SK-N-SH (cell line): ENCODE measurements at regions not wholly inside any gene's neighbourhood (a gene's known extent, or its start where the extent isn't known, plus 50 kb on each side); places are given as distances from the start of the nearest gene placed in this dataset.

Experiments used
- CTCF ChIA-PET: fragments of 300-600, 350-600 bp; formaldehyde crosslinking; extraction: SDS; loops from one replicate; lab custom pipeline; 2021; lab: Yijun Ruan, JAX
- POLR2A ChIA-PET: fragments of 350-600 bp; sonication (Branson Sonifier 250); formaldehyde crosslinking; extraction: SDS; loops from one replicate; lab custom pipeline; 2020; ENCODE audit warnings: antibody characterized with exemption, inconsistent platforms; lab: Yijun Ruan, JAX
- DNase-seq: peaks from one replicate; pipeline ENCODE4 v3.0.0; 2012
- H2AFZ ChIP-seq: fragments of 200-600 bp; sonication (generic); 2 replicates; pipeline ENCODE4 v1.8.1; 2016; ENCODE audit warnings: antibody characterized with exemption, mild to moderate bottlenecking, low read depth
- H3F3A ChIP-seq: fragments of 200-600 bp; sonication (generic); replicated peaks from 2 replicates; pipeline ENCODE3; 2016; ENCODE audit warnings: antibody characterized with exemption, mild to moderate bottlenecking; ENCODE audit not compliant: insufficient read depth
- H3K27ac ChIP-seq, 2 experiments: fragments of 200-500 bp in 1 of 2; fragments of 200-600 bp in 1 of 2; sonication (Bioruptor generic) in 1 of 2; sonication (generic), shearing (Covaris generic) in 1 of 2; 2 replicates each; pipeline versions ENCODE4 v1.5.1 to v1.6.1; 2014 to 2016; ENCODE audit warnings: low read depth in 2 of 2, inconsistent platforms in 1 of 2, low read length in 1 of 2, mild to moderate bottlenecking in 1 of 2, mixed read lengths in 1 of 2
- H3K27me3 ChIP-seq: fragments of 200-600 bp; sonication (generic), shearing (Covaris generic); 2 replicates; pipeline ENCODE4 v1.6.1; 2016; ENCODE audit warnings: mixed run types; ENCODE audit not compliant: insufficient read depth
- H3K36me3 ChIP-seq, 2 experiments: fragments of 200-500 bp in 1 of 2; fragments of 200-600 bp in 1 of 2; sonication (Bioruptor generic) in 1 of 2; sonication (generic) in 1 of 2; replicated peaks in 1 of 2; 2 replicates each; pipeline versions ENCODE3 to v1.5.1; 2014 to 2016; ENCODE audit warnings: low read length in 1 of 2, mild to moderate bottlenecking in 1 of 2; ENCODE audit not compliant: insufficient read depth in 2 of 2, control insufficient read depth in 1 of 2
- H3K4me1 ChIP-seq, 2 experiments: fragments of 200-500 bp in 1 of 2; fragments of 200-600 bp in 1 of 2; sonication (Bioruptor generic) in 1 of 2; sonication (generic), shearing (Covaris generic) in 1 of 2; 2 replicates each; pipeline versions ENCODE4 v1.5.1 to v1.6.1; 2014 to 2016; ENCODE audit warnings: low read depth in 1 of 2, low read length in 1 of 2, mixed run types in 1 of 2; ENCODE audit not compliant: insufficient read depth in 2 of 2, control insufficient read depth in 1 of 2
- H3K4me2 ChIP-seq: fragments of 200-600 bp; sonication (generic), shearing (Covaris generic); 2 replicates; pipeline ENCODE4 v1.6.1; 2017; ENCODE audit warnings: mixed run types
- H3K4me3 ChIP-seq, 2 experiments: fragments of 200-500 bp in 1 of 2; fragments of 200-600 bp in 1 of 2; sonication (Bioruptor generic) in 1 of 2; sonication (generic), shearing (Covaris generic) in 1 of 2; 2 replicates each; pipeline versions ENCODE4 v1.5.1 to v1.8.1; 2014 to 2016; ENCODE audit warnings: low read depth in 2 of 2, inconsistent platforms in 1 of 2, low read length in 1 of 2, mild to moderate bottlenecking in 1 of 2, mixed read lengths in 1 of 2, moderate library complexity in 1 of 2
- H3K79me2 ChIP-seq: fragments of 200-600 bp; sonication (generic); 2 replicates; pipeline ENCODE4 v1.8.1; 2017; ENCODE audit warnings: mild to moderate bottlenecking; ENCODE audit not compliant: insufficient read depth
- H3K9ac ChIP-seq: fragments of 200-600 bp; sonication (generic); 2 replicates; pipeline ENCODE4 v1.6.1; 2017; ENCODE audit warnings: mixed run types
- H3K9me2 ChIP-seq: fragments of 200-600 bp; sonication (generic); 2 replicates; pipeline ENCODE4 v1.6.1; 2017; ENCODE audit warnings: mixed run types
- H3K9me3 ChIP-seq: fragments of 200-600 bp; sonication (generic); 2 replicates; pipeline ENCODE4 v1.6.1; 2017; ENCODE audit warnings: mixed run types, mild to moderate bottlenecking, moderate library complexity
- H4K20me1 ChIP-seq: fragments of 200-600 bp; sonication (generic); 2 replicates; pipeline ENCODE4 v1.6.1; 2017; ENCODE audit warnings: mild to moderate bottlenecking, mixed run types; ENCODE audit not compliant: insufficient read depth
- EZH2phosphoT487 ChIP-seq: fragments of 200-600 bp; sonication (generic); IDR thresholded peaks from 2 replicates; pipeline ENCODE4 v1.6.1; 2017; ENCODE audit warnings: low read depth, mixed run types, mild to moderate bottlenecking, antibody characterized with exemption, moderate library complexity, borderline replicate concordance
- FOSL2 ChIP-seq: IDR thresholded peaks from 2 replicates; pipeline ENCODE4 v1.4.0; 2012; ENCODE audit warnings: low read depth, mild to moderate bottlenecking, moderate library complexity, borderline replicate concordance
- FOXJ3 ChIP-seq: sonication (generic); formaldehyde crosslinking; IDR thresholded peaks from 2 replicates; pipeline ENCODE4 v1.5.1; 2020; ENCODE audit warnings: mild to moderate bottlenecking, missing genetic modification reagents
- MAX ChIP-seq: IDR thresholded peaks from 2 replicates; pipeline ENCODE4 v1.4.0; 2012; ENCODE audit warnings: low read depth
- MEF2A ChIP-seq: IDR thresholded peaks from 2 replicates; pipeline ENCODE4 v1.4.0; 2012; ENCODE audit warnings: low read depth, borderline replicate concordance
- MXI1 ChIP-seq: IDR thresholded peaks from 2 replicates; pipeline ENCODE4 v1.6.1; 2012; ENCODE audit warnings: mild to moderate bottlenecking, low read depth, low read length, improper control_type of control experiment
- NFIC ChIP-seq: IDR thresholded peaks from 2 replicates; pipeline ENCODE4 v1.4.0; 2012; ENCODE audit warnings: borderline replicate concordance
- RAD21 ChIP-seq: IDR thresholded peaks from 2 replicates; pipeline ENCODE4 v1.6.1; 2012; ENCODE audit warnings: mild to moderate bottlenecking, low read length
- RCOR1 ChIP-seq: fragments of 150-350 bp; IDR thresholded peaks from 2 replicates; pipeline ENCODE4 v1.6.1; 2017; ENCODE audit warnings: antibody characterized with exemption, low read length
- RFX5 ChIP-seq: IDR thresholded peaks from 2 replicates; pipeline ENCODE4 v1.6.1; 2012; ENCODE audit warnings: mild to moderate bottlenecking, improper control_type of control experiment, low read length
- USF1 ChIP-seq: IDR thresholded peaks from 2 replicates; pipeline ENCODE4 v1.4.0; 2012; ENCODE audit warnings: low read depth, borderline replicate concordance
- YY1 ChIP-seq: IDR thresholded peaks from 2 replicates; pipeline ENCODE4 v1.4.0; 2012; ENCODE audit warnings: low read depth, mild to moderate bottlenecking
- WGBS: methylation state at CpG from one replicate; pipeline ENCODE4 v1.1.6; 2017; ENCODE audit warnings: low lambda C conversion rate; 5-methylcytosine and 5-hydroxymethylcytosine counted together

GRCh38 chr13:82076496-82076895, 1735.6 kb upstream of the SPRY2 start (continued):
- TF ChIP-seq RCOR1 (no peak), MEF2A (no peak), YY1 (no peak), RFX5 (no peak)
- TF ChIP-seq, all 33 proteins: peak for 0

- H3K9ac ChIP-seq = no peak overlapping the region
- no peak overlapping the region for H2AFZ ChIP-seq
- ChIA-PET POLR2A (no interaction called here), CTCF (no interaction called here)
- no peak for DNase-seq
- no peaks in the 10 kb centered on the region for H4K20me1 ChIP-seq
- no peaks in the 10 kb centered on the region for H3K36me3 ChIP-seq
- H3K9me2 ChIP-seq = no peaks in the 10 kb centered on the region
- no peak overlapping the region for H3K4me3 ChIP-seq
- H3K79me2 ChIP-seq = no peaks in the 10 kb centered on the region
- no peak for TF ChIP-seq EZH2phosphoT487
- TF ChIP-seq MXI1 = no peak
- no peak for TF ChIP-seq FOSL2
- TF ChIP-seq USF1 = no peak
- TF ChIP-seq MEF2A = no peak
- TF ChIP-seq MAX = no peak
- TF ChIP-seq FOXJ3 = no peak
- H3K9me3 ChIP-seq = no peaks in the 10 kb centered on the region
- no peaks in the 10 kb centered on the region for H3F3A ChIP-seq
- no peak overlapping the region for H3K27ac ChIP-seq
- H3K4me2 ChIP-seq = no peak overlapping the region
- 0% methylated on average over 1 of the region's 1 CpG for WGBS
- no peaks in the 10 kb centered on the region for H3K4me1 ChIP-seq
- H3K27me3 ChIP-seq = no peaks in the 10 kb centered on the region
Observed at GRCh38 chr13:82070416-82070815, 1729.5 kb upstream of the SPRY2 start.

- H2AFZ ChIP-seq = no peak overlapping the region
- no peaks in the 10 kb centered on the region for H3K4me1 ChIP-seq
- H3K27ac ChIP-seq = no peak overlapping the region
- no peaks in the 10 kb centered on the region for H3K9me3 ChIP-seq
- no peaks in the 10 kb centered on the region for H3K27me3 ChIP-seq
- H3K36me3 ChIP-seq = no peaks in the 10 kb centered on the region
- H3K79me2 ChIP-seq = no peaks in the 10 kb centered on the region
- no peaks in the 10 kb centered on the region for H3F3A ChIP-seq
- ChIA-PET POLR2A (no interaction called here), CTCF (no interaction called here)
- no peak for DNase-seq
- TF ChIP-seq RAD21 = no peak
- TF ChIP-seq EZH2phosphoT487 = no peak
- TF ChIP-seq NFIC = no peak
- no peak overlapping the region for H3K4me2 ChIP-seq
- WGBS = 9% methylated on average over 4 of the region's 4 CpGs
- no peaks in the 10 kb centered on the region for H4K20me1 ChIP-seq
- no peak overlapping the region for H3K4me3 ChIP-seq
- no peak overlapping the region for H3K9ac ChIP-seq
- H3K9me2 ChIP-seq = no peaks in the 10 kb centered on the region
Observed at GRCh38 chr13:82062772-82063171, 1721.8 kb upstream of the SPRY2 start.
